Breast epithelium (tissue), 3 donors: ENCODE measurements at regions not wholly inside any gene's neighbourhood (a gene's known extent, or its start where the extent isn't known, plus 50 kb on each side); places are given as distances from the start of the nearest gene placed in this dataset.

Source experiments
- POLR2A ChIP-seq: fragments of 450-650 bp; IDR thresholded peaks from one replicate; pipeline ENCODE4 v1.6.1; 2016; ENCODE audit warnings: antibody characterized with exemption, mild to moderate bottlenecking, moderate library complexity
- POLR2AphosphoS5 ChIP-seq, 3 donors: sonication (generic); formaldehyde crosslinking; IDR thresholded peaks; one replicate each; pipeline ENCODE4 v1.6.1; 2017; ENCODE audit warnings: antibody characterized with exemption in 3 of 3
- TF ChIP-seq, protein P1 (sequence below), 3 donors: fragments of 450-650 bp; IDR thresholded peaks; one replicate each; pipeline ENCODE4 v1.5.1; 2016 to 2017; ENCODE audit warnings: antibody characterized with exemption in 3 of 3, mild to moderate bottlenecking in 3 of 3, moderate library complexity in 3 of 3

DNA sequence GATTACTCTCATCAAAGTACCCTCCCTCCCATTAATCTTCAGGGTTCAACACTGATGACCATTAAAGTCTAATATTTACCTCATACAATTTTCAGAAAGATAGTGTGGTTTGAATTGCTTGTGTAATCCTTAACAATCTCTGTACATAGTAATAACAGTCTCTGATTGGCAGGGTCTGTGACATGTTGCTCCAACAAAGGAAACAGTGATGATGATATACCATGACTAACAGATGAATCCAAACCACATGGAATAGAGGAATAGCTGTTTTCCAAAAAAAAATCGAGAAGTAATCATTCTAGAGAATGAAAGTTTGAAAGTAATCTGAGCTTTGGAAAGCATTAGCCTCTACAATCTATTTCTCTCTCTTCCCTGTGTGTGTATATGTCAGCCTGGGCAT lies 610.1 kb upstream of the NEGR1 start:
- TF ChIP-seq, protein P1, sequence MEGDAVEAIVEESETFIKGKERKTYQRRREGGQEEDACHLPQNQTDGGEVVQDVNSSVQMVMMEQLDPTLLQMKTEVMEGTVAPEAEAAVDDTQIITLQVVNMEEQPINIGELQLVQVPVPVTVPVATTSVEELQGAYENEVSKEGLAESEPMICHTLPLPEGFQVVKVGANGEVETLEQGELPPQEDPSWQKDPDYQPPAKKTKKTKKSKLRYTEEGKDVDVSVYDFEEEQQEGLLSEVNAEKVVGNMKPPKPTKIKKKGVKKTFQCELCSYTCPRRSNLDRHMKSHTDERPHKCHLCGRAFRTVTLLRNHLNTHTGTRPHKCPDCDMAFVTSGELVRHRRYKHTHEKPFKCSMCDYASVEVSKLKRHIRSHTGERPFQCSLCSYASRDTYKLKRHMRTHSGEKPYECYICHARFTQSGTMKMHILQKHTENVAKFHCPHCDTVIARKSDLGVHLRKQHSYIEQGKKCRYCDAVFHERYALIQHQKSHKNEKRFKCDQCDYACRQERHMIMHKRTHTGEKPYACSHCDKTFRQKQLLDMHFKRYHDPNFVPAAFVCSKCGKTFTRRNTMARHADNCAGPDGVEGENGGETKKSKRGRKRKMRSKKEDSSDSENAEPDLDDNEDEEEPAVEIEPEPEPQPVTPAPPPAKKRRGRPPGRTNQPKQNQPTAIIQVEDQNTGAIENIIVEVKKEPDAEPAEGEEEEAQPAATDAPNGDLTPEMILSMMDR (IDR thresholded peaks at IDR 0.05): no peak
- no peak for TF ChIP-seq POLR2AphosphoS5 (IDR thresholded peaks at IDR 0.05)
- TF ChIP-seq POLR2A: no peak
